Breast epithelium (tissue), 4 donors: ENCODE measurements at regions not wholly inside any gene's neighbourhood (a gene's known extent, or its start where the extent isn't known, plus 50 kb on each side); places are given as distances from the start of the nearest gene placed in this dataset.

ENCODE experiments used
- DNase-seq, 2 donors: peaks; one replicate each; pipeline ENCODE4 v3.0.0-alpha.2; 2019; ENCODE audit warnings: low spot score in 2 of 2
- H3K27ac ChIP-seq, 2 donors: fragments of 200-600 bp; sonication (generic) in 1 of 2; one replicate each; pipeline ENCODE4 v1.5.1; 2016 to 2019; ENCODE audit warnings: mild to moderate bottlenecking in 1 of 2
- H3K27me3 ChIP-seq, 2 donors: fragments of 200-600 bp; sonication (generic) in 1 of 2; one replicate each; pipeline versions ENCODE4 v1.5.1 to v1.6.0; 2017 to 2019; ENCODE audit warnings: control low read depth in 1 of 2, mild to moderate bottlenecking in 1 of 2
- H3K36me3 ChIP-seq: fragments of 200-600 bp; one replicate; pipeline ENCODE4 v1.5.1; 2019
- H3K4me1 ChIP-seq, 2 donors: fragments of 200-600 bp; sonication (generic); one replicate each; pipeline ENCODE4 v1.5.1; 2016 to 2019; ENCODE audit warnings: control low read depth in 1 of 2
- H3K4me3 ChIP-seq, 3 donors: fragments of 200-600 bp; sonication (generic); 1 replicate in 2 of 3; 2 replicates in 1 of 3; pipeline ENCODE4 v1.5.1; 2016 to 2019; ENCODE audit warnings: mild to moderate bottlenecking in 3 of 3, moderate library complexity in 2 of 3
- H3K9me3 ChIP-seq, 2 donors: fragments of 200-600 bp; sonication (generic) in 1 of 2; one replicate each; pipeline ENCODE4 v1.5.1; 2016 to 2019; ENCODE audit warnings: control low read depth in 1 of 2
- CTCF ChIP-seq, 3 donors: fragments of 450-650 bp; IDR thresholded peaks; one replicate each; pipeline ENCODE4 v1.5.1; 2016 to 2017; ENCODE audit warnings: antibody characterized with exemption in 3 of 3, mild to moderate bottlenecking in 3 of 3, moderate library complexity in 3 of 3
- POLR2A ChIP-seq: fragments of 450-650 bp; IDR thresholded peaks from one replicate; pipeline ENCODE4 v1.6.1; 2016; ENCODE audit warnings: antibody characterized with exemption, mild to moderate bottlenecking, moderate library complexity
- POLR2AphosphoS5 ChIP-seq, 3 donors: sonication (generic); formaldehyde crosslinking; IDR thresholded peaks; one replicate each; pipeline ENCODE4 v1.6.1; 2017; ENCODE audit warnings: antibody characterized with exemption in 3 of 3
- intact Hi-C: fragments of 100-400 bp; cut with DNase I; formaldehyde crosslinking; loops from one replicate; pipeline ENCODE4 v1.15.1; 2023; ENCODE audit warnings: low total_unique reads

DNA sequence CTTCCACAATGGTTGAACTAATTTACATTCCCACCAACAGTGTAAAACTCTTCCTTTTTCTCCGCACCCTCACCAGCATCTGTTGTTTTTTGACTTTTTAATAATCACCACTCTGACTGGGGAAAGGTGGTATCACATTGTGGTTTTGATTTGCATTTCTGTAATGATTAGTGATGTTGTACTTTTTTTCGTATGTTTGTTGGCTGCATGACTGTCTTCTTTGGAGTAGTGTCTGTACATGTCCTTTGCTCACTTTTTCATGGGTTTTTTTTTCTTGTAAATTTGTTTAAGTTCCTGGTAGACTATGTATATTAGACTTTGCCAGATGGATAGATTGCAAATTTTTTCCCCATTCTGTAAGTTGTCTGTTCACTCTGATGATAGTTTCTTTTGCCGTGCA lies 574.8 kb downstream of the KCNJ3 start:
- Histone ChIP-seq H3K4me1 (no peaks in the 10 kb centered on the region), H3K36me3 (no peaks in the 10 kb centered on the region), H3K9me3 (no peaks in the 10 kb centered on the region), H3K27me3 (no peaks in the 10 kb centered on the region), H3K27ac (no peak overlapping the region), H3K4me3 (no peak overlapping the region)
- TF ChIP-seq CTCF (IDR thresholded peaks at IDR 0.05) (no peak), POLR2A (no peak), POLR2AphosphoS5 (IDR thresholded peaks at IDR 0.05) (no peak)
- intact Hi-C loops, result no loop called here
- no peak for DNase-seq

- no peak for DNase-seq
- Histone ChIP-seq H3K9me3 (no peaks in the 10 kb centered on the region), H3K4me1 (no peaks in the 10 kb centered on the region), H3K36me3 (no peaks in the 10 kb centered on the region), H3K27me3 (no peaks in the 10 kb centered on the region), H3K27ac (no peak overlapping the region), H3K4me3 (no peak overlapping the region)
- intact Hi-C loops, result no loop called here
- TF ChIP-seq POLR2A (no peak), POLR2AphosphoS5 (IDR thresholded peaks at IDR 0.05) (no peak), CTCF (IDR thresholded peaks at IDR 0.05) (no peak)
Measured at GRCh38 chr2:155266583-155266982, 568.1 kb downstream of the KCNJ3 start.

DNA sequence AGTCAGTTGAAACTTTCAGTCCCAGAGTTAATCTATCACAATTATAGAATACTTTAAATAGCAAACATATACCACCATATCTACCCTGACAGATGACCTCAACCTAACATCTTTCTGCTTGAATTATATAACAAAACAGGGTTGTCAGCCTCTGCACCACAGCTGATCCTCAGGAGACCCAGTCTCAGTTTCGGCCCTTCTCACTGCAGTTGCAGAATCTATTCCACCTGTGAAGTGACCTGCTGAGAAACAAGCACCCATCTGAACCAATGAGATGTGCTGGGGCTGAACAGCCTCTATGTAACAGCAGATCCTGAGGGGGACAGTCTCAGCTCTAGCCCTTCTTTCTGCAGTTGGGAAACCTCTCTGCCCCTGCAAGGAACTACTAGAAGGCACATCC lies 567.6 kb downstream of the KCNJ3 start:
- TF ChIP-seq POLR2AphosphoS5 (IDR thresholded peaks at IDR 0.05) (no peak), CTCF (IDR thresholded peaks at IDR 0.05) (no peak), POLR2A (no peak)
- no peaks in the 10 kb centered on the region for H3K27me3 ChIP-seq
- H3K4me3 ChIP-seq, result no peak overlapping the region
- DNase-seq, result no peak
- no peaks in the 10 kb centered on the region for H3K4me1 ChIP-seq
- no peaks in the 10 kb centered on the region for H3K36me3 ChIP-seq
- intact Hi-C loops, result no loop called here
- H3K27ac ChIP-seq, result no peak overlapping the region
- no peaks in the 10 kb centered on the region for H3K9me3 ChIP-seq

- no peak for TF ChIP-seq POLR2AphosphoS5 (IDR thresholded peaks at IDR 0.05)
- no peak for TF ChIP-seq POLR2A
- no peak for TF ChIP-seq CTCF (IDR thresholded peaks at IDR 0.05)
- Histone ChIP-seq H3K9me3 (no peaks in the 10 kb centered on the region), H3K36me3 (no peaks in the 10 kb centered on the region), H3K4me3 (no peak overlapping the region), H3K27ac (no peak overlapping the region), H3K4me1 (no peaks in the 10 kb centered on the region), H3K27me3 (no peaks in the 10 kb centered on the region)
- intact Hi-C loops, result no loop called here
- no peak for DNase-seq
Measured at GRCh38 chr2:155256803-155257202, 558.3 kb downstream of the KCNJ3 start.

DNA sequence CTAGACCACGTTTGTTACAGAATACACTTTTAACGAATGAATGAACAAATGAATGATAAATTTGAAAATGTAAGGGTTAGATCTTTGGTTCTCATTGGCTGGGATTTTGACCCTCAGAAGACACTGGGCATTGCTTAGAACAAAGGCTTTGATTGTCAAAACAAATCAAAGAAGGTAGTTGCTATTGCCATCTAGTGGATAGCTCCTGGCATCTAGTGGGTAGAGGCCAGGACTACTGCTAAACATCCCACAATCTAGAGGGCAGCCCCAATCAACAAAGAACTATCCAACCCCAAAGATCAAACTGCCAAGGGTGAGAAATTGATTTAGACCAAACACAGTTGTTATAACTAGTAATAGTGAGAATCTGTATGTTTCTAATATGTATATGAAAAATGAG lies 552.3 kb downstream of the KCNJ3 start:
- H3K9me3 ChIP-seq, result no peaks in the 10 kb centered on the region
- H3K27me3 ChIP-seq, result no peaks in the 10 kb centered on the region
- no peaks in the 10 kb centered on the region for H3K4me1 ChIP-seq
- no peak overlapping the region for H3K4me3 ChIP-seq
- TF ChIP-seq POLR2AphosphoS5 (IDR thresholded peaks at IDR 0.05) (no peak), CTCF (IDR thresholded peaks at IDR 0.05) (no peak), POLR2A (no peak)
- intact Hi-C loops, result no loop called here
- H3K27ac ChIP-seq, result no peak overlapping the region
- no peaks in the 10 kb centered on the region for H3K36me3 ChIP-seq
- no peak for DNase-seq
